ENCODE measurements at regions not wholly inside any gene's neighbourhood (a gene's known extent, or its start where the extent isn't known, plus 50 kb on each side); places are given as distances from the start of the nearest gene placed in this dataset.

DNA sequence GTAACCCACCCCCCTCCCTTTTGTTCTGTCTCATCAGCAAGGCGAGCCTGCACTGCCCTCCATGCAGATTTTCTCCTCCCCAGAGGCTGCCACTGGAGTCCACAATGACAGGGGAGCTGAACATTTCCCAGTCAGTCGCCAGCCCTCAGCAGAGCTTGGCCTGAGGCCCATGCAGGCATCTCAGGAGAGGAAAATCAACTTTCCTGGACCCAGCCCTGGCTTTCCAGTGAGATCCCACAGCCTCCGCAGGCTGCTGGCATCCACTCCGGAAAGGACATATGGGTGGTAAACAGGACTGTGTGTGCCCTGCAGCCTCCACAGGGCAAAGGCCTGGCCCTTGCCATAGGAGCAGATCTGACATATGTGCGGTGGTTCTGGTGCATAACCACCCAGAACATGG lies 253.8 kb downstream of the TNS1 start:
- DNase-seq (ENCODE audit: low spot score): no peak

DNA sequence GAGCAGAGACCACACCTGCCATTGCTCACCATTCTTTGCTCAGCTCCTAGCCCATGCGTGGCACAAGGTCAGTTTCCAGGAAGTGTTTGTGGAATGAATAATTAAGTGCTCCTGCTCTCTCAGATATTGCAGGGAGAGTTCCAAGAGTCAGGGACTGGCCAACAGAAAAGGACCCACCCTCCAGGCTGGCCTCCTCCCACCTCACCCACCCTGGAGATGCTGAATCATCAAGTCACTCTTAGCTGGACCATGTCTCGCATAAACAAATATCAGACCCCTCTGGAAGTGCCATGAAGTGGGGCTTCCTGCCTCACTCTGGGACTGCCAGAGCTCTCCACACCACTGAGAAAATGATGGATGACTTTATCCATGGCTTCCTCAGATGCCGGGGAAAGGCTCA lies 256.0 kb downstream of the TNS1 start:
- DNase-seq (ENCODE audit: low spot score): no peak

GRCh38 chr2:217743966-217744761 lies 258.6 kb downstream of the TNS1 start:
- no peak for DNase-seq (ENCODE audit: low spot score)

GRCh38 chr2:217743407-217743806 lies 259.4 kb downstream of the TNS1 start:
- no peak for DNase-seq (ENCODE audit: low spot score)

GRCh38 chr2:217742841-217743240 lies 260.0 kb downstream of the TNS1 start:
- DNase-seq (ENCODE audit: low spot score): no peak

GRCh38 chr2:217742276-217742675 lies 260.5 kb downstream of the TNS1 start:
- DNase-seq (ENCODE audit: low spot score): no peak

DNA sequence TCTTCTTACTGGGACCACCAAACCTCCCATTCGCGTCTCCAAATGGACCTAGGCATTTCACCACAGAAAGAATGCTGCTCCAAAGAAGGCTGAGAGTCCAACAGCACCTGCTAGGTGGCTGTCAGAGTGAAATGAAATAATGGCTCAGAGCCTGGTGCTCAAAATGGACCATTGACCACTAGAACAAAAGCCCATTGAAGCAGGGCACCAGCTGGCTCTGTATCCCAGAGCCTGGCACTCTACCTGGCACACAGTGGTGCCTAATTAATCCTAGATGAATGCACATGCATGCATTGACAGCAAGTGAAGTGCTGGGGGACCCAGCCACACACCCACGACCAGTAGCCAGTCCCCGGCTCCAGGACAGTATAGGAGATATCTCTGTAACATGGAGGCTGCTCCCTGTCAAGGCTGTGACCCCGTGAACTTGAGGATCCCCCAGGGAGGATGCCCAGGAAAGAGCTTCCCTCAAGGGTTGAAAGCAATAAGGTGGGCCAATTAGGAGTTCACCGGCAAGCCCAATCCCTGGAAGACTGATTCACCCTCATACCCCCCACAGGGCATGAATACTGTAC lies 261.3 kb downstream of the TNS1 start:
- DNase-seq (ENCODE audit: low spot score): no peak

DNA sequence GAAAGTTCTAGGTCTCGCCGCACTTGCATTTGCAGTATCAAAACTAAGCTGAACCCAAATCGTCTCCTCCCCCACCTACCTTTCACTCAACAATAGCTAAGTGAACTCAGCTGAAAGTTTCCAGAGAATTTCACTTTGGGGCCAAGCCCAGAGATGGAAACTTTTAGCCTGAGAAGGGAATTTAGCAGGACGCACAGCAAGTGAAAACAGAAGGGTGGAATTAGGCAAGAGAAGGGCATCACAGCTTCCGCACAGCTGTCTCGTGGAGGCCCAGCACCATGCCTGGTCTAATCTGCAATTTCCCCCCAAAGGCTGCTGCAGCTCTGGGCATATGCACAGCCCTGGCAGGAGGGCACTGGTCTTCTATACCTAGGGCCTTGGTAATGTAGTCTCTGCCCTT lies 262.0 kb downstream of the TNS1 start:
- no peak for DNase-seq (ENCODE audit: low spot score)

DNA sequence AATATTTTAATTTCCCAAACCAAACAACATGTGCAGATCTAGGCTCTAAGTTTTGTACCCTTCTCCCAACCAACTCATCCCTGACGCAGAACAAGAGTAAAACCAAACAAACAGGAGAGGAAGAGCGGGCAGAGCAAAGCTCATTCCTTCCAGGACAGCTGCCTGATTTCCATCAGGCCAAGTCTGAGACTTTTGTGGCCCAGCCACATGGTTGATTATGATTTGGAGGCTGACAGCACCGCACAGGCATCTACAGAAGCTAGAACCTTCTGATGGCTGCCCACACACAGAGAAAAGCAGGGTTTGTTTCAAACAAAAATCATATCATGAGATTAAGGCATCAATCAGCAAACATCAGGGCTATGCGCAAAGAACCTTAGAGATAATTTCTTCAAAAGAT lies 262.6 kb downstream of the TNS1 start:
- no peak for DNase-seq (ENCODE audit: low spot score)

- DNase-seq (ENCODE audit: low spot score): no peak
Measured at GRCh38 chr2:217739741-217740140, 263.1 kb downstream of the TNS1 start.

DNA sequence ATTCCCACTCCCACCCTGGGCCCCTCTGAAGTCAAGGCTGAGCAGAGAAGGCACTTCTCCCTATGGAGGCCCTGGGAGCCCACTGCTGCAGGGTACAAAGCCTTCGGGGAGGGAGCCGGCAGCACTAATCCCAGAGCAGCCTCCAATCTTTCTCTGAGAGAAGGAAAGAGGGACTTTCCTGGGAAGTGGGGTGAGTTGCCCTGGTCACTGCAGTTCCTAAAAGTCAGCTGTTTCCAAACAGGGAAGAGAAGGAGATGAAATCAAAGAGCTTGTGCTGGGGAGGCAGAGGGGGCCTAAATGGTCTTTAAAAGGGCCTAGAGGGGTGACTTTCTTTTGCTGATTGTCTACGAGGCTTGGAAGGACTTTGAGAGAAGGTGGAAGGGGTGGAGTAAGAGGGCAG lies 264.7 kb downstream of the TNS1 start:
- DNase-seq (ENCODE audit: low spot score): no peak

DNA sequence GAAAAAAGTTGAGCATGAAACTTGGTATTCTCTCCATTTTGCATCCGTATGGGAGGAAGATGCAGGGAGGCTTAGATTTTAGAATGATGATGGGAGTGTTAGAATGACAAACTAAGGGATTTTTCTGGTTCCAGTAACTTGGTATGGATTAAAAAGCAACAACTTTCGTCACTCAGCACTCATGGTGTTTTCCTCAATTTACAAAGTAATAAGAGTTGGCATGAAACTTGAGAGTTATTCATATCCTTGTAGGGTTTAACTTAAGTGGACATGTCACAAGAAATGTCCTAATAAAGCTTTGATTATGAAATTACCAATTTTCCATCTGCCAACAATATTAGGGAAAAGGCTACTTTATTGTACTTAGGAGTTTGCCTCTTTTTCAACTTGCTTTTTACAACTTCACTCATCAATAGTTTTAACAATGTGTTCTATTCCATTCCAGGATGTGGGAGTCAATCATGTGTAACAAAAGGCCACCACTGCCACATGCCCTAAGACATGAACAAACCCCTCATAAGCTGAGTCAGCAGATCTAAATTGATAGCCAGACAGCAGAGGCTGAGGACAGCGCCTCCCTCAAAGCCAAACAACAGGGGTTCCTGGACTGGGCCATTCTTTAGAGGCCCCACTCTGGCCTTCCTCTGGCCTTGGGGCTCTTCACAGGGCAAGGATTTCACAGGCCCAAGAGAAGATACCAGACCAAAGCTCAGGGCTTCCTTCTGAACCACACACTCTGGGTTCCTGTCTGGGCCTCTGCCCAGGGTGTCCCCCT lies 265.8 kb downstream of the TNS1 start:
- no peak for DNase-seq (ENCODE audit: low spot score)

- DNase-seq (ENCODE audit: low spot score): no peak
Measured at GRCh38 chr2:217735899-217736298, 266.9 kb downstream of the TNS1 start.

DNA sequence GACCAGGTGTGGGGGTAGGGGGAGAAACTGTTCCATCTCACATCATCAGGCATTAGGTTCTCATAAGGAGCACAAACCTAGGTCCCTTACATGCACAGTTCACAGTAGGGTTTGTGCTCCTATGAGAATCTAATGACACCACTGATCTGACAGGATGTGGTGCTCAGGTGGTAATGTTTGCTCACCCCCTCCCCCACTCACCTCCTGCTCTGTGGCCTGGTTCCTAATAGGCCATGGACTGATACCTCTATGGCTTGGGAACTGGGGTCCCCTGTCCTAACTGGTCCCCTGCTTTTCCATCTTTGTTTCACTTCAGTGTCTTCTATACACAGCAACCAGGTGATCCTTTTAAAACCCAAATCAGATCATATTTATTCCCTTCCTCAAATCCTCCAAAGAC lies 267.8 kb downstream of the TNS1 start:
- DNase-seq (ENCODE audit: low spot score): no peak

- DNase-seq (ENCODE audit: low spot score): no peak
Measured at GRCh38 chr2:217733461-217733860, 269.3 kb downstream of the TNS1 start.

DNA sequence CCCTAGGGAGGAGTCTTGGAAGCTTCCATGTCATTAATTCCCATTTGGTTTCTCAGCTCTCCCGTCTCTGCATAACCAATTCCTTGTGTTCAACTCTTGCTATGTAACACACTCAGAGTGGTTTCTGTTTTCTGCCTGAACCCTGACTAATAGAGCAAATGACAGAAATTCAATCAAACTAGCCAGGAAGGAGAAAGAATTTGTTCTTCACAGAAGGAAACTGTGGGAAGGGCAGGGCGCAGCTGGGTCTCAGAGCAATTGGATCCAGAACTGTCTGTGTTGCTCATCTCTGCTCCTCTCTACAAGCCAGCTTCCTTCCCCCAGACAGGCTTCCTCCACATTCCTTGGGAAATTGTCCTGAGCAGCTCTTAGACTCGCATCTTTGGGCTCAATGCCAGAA lies 269.8 kb downstream of the TNS1 start:
- DNase-seq (ENCODE audit: low spot score): no peak

DNA sequence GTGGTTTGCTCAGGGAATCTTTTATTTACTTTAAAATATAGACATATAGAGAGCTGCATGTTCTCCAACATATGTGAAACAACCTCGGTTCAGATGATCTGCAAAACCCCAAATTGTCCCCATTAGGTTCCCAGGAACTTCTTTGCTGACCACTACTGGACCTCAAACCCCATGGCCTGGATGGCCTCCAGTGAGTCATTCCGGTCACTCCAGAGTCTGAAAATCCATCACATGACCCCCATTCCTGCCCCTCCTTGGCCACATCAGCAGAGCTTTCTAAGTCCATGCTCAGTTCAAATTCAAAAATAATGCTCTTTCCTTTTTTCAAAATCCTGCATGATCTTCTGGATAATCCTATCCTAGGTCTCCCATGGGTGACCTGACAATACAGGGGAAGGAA lies 271.0 kb downstream of the TNS1 start:
- no peak for DNase-seq (ENCODE audit: low spot score)

DNA sequence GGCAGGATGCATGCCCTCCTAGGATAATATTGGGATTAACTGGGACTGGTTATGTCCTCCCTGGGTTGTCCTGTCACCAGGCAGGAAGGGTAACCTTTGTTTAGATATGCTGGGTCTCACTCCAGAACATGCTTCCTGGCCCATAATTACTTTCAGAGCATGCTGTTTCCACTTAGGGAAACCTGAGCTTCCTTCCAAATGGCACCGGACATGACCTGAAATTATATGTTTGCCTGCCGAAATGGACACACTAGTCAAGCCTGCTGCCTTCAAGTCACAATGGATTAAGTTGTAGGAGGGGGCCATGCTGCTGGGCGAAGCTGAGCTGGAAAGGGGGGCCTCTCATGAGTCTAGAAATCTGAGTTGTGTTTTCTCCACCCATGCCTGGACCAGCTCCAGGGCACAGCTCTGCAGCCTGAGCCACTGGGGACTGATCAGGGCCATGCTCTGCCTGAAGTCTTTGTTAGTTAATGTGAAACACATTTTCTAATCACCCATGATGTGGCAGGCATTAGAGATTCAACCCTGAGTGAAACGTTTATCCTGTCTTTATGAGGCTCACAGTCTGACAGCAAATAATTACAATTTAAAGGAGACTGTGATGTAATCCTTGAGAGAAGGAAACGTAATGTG lies 273.3 kb downstream of the TNS1 start:
- no peak for DNase-seq (ENCODE audit: low spot score)

GRCh38 chr2:217727801-217728200 lies 275.0 kb downstream of the TNS1 start:
- no peak for DNase-seq (ENCODE audit: low spot score)

GRCh38 chr2:217725409-217725808 lies 277.4 kb downstream of the TNS1 start:
- no peak for DNase-seq (ENCODE audit: low spot score)

- DNase-seq (ENCODE audit: low spot score): no peak
Measured at GRCh38 chr2:217724471-217724870, 278.3 kb downstream of the TNS1 start.

GRCh38 chr2:217723981-217724380 lies 278.8 kb downstream of the TNS1 start:
- no peak for DNase-seq (ENCODE audit: low spot score)
